ENCODE measurements at regions not wholly inside any gene's neighbourhood (a gene's known extent, or its start where the extent isn't known, plus 50 kb on each side); places are given as distances from the start of the nearest gene placed in this dataset.

- no peak overlapping the region for H3K4me3 ChIP-seq
- intact Hi-C loops (cut with micrococcal nuclease): no loop called here
- no peaks in the 10 kb centered on the region for H3K36me3 ChIP-seq
- TF ChIP-seq CTCF (IDR thresholded peaks at IDR 0.05; ENCODE audit: borderline replicate concordance): no peak
- H3K27me3 ChIP-seq (ENCODE audit: low read depth): no peaks in the 10 kb centered on the region
- no peak overlapping the region for H3K27ac ChIP-seq (replicated peaks)
- no peaks in the 10 kb centered on the region for H3K9me3 ChIP-seq (replicated peaks)
- peaks cover 15% of the 10 kb centered on the region for H3K4me1 ChIP-seq
- no peak for DNase-seq
Measured at GRCh38 chr1:185565302-185565701, 168.9 kb upstream of the HMCN1 start.

DNA sequence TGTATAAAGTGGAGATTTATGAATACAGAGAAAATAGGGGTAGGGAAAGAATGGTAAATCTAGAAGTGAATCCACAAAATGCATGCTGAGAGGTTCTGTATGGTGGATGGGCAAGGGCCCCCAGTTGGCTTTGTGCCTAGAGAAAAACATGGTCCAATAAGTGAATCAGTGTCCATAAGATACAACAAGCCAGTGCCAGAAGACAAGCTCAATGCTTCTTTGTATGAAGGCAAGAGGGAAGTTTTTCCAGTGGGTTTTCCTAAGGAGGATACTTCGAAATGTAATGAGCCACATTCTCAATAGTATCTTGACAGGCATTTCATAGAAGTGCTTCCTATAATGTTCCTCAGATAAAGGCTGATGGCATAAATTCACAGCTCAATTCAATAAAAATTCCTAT is 169.4 kb upstream of the HMCN1 start:
- Histone ChIP-seq H3K36me3 (no peaks in the 10 kb centered on the region), H3K9me3 (replicated peaks) (no peaks in the 10 kb centered on the region), H3K27me3 (ENCODE audit: low read depth) (no peaks in the 10 kb centered on the region), H3K4me1 (peaks cover 17% of the 10 kb centered on the region), H3K27ac (replicated peaks) (no peak overlapping the region), H3K4me3 (no peak overlapping the region)
- no peak for TF ChIP-seq CTCF (IDR thresholded peaks at IDR 0.05; ENCODE audit: borderline replicate concordance)
- intact Hi-C loops (cut with micrococcal nuclease): no loop called here
- no peak for DNase-seq

- DNase-seq: no peak
- H3K4me1 ChIP-seq: peaks cover 23% of the 10 kb centered on the region
- no peaks in the 10 kb centered on the region for H3K36me3 ChIP-seq
- TF ChIP-seq CTCF (IDR thresholded peaks at IDR 0.05; ENCODE audit: borderline replicate concordance): no peak
- no peaks in the 10 kb centered on the region for H3K27me3 ChIP-seq (ENCODE audit: low read depth)
- no peak overlapping the region for H3K4me3 ChIP-seq
- H3K9me3 ChIP-seq (replicated peaks): no peaks in the 10 kb centered on the region
- intact Hi-C loops (cut with micrococcal nuclease): no loop called here
- no peak overlapping the region for H3K27ac ChIP-seq (replicated peaks)
Measured at GRCh38 chr1:185562461-185563359, 171.5 kb upstream of the HMCN1 start.

GRCh38 chr1:185561629-185562028 is 172.6 kb upstream of the HMCN1 start:
- Histone ChIP-seq H3K27ac (replicated peaks) (no peak overlapping the region), H3K27me3 (ENCODE audit: low read depth) (no peaks in the 10 kb centered on the region), H3K36me3 (no peaks in the 10 kb centered on the region), H3K4me3 (no peak overlapping the region), H3K4me1 (peaks cover 13% of the 10 kb centered on the region), H3K9me3 (replicated peaks) (no peaks in the 10 kb centered on the region)
- no peak for DNase-seq
- intact Hi-C loops (cut with micrococcal nuclease): no loop called here
- TF ChIP-seq CTCF (IDR thresholded peaks at IDR 0.05; ENCODE audit: borderline replicate concordance): no peak

- Histone ChIP-seq H3K27me3 (ENCODE audit: low read depth) (no peaks in the 10 kb centered on the region), H3K36me3 (no peaks in the 10 kb centered on the region), H3K4me1 (peaks cover 13% of the 10 kb centered on the region), H3K4me3 (no peak overlapping the region), H3K27ac (replicated peaks) (no peak overlapping the region), H3K9me3 (replicated peaks) (no peaks in the 10 kb centered on the region)
- no peak for TF ChIP-seq CTCF (IDR thresholded peaks at IDR 0.05; ENCODE audit: borderline replicate concordance)
- no peak for DNase-seq
- intact Hi-C loops (cut with micrococcal nuclease): no loop called here
Measured at GRCh38 chr1:185560760-185561159, 173.4 kb upstream of the HMCN1 start.
